H1 (cell line): ENCODE measurements at regions not wholly inside any gene's neighbourhood (a gene's known extent, or its start where the extent isn't known, plus 50 kb on each side); places are given as distances from the start of the nearest gene placed in this dataset.

ENCODE experiments used
- CTCF ChIA-PET: fragments of 300-600 bp; sonication (Branson Sonifier 250); formaldehyde crosslinking; loops from one replicate; lab custom pipeline; 2021; ENCODE audit not compliant: partially characterized antibody; lab: Charles Lee
- POLR2A ChIA-PET: fragments of 300-600 bp; sonication (Branson Sonifier 250); formaldehyde crosslinking; loops from one replicate; lab custom pipeline; 2021; ENCODE audit warnings: inconsistent platforms; ENCODE audit not compliant: partially characterized antibody; lab: Charles Lee
- DNase-seq, 2 experiments: peaks; one replicate each; pipeline versions ENCODE4 v3.0.0 to v3.0.0-alpha.2; 2010 to 2022; ENCODE audit warnings: low spot score in 2 of 2, low read depth in 1 of 2, mixed read lengths in 1 of 2
- FAIRE-seq: peaks from 2 replicates; lab custom pipeline; 2011; peaks lifted over from hg19 to GRCh38; lab: Jason Lieb, UNC
- H2AFZ ChIP-seq: 2 replicates; pipeline ENCODE4 v1.8.1; 2012; ENCODE audit warnings: low read length, inconsistent platforms
- H2AK5ac ChIP-seq: 2 replicates; pipeline ENCODE4 v1.6.1; 2013; ENCODE audit warnings: low read depth, low read length
- H2BK120ac ChIP-seq: replicated peaks from 2 replicates; pipeline ENCODE3; 2013; ENCODE audit warnings: low read depth, low read length, inconsistent platforms
- H2BK12ac ChIP-seq: 2 replicates; pipeline ENCODE4 v1.6.1; 2013; ENCODE audit warnings: low read depth, low read length
- H2BK15ac ChIP-seq: 2 replicates; pipeline ENCODE4 v1.6.1; 2013; ENCODE audit warnings: low read length
- H2BK20ac ChIP-seq: 2 replicates; pipeline ENCODE4 v1.6.1; 2013; ENCODE audit warnings: low read length
- H2BK5ac ChIP-seq: 2 replicates; pipeline ENCODE4 v1.6.1; 2013; ENCODE audit warnings: low read depth, low read length
- H3K14ac ChIP-seq: 2 replicates; pipeline ENCODE4 v1.6.1; 2013; ENCODE audit warnings: inconsistent platforms; ENCODE audit not compliant: insufficient read length
- H3K18ac ChIP-seq: 2 replicates; pipeline ENCODE4 v1.6.1; 2013; ENCODE audit warnings: low read length; ENCODE audit errors: extremely low read depth
- H3K23ac ChIP-seq: 2 replicates; pipeline ENCODE4 v1.6.1; 2013; ENCODE audit warnings: inconsistent platforms; ENCODE audit not compliant: insufficient read length
- H3K23me2 ChIP-seq: 2 replicates; pipeline ENCODE4 v1.6.1; 2013; ENCODE audit warnings: low read depth, low read length
- H3K27ac ChIP-seq: 2 replicates; pipeline ENCODE4 v1.6.1; 2011; ENCODE audit warnings: low read depth, low read length, inconsistent platforms
- H3K27me3 ChIP-seq, 4 experiments: replicated peaks in 1 of 4; 1 replicate in 1 of 4; 2 replicates in 3 of 4; pipeline versions ENCODE4 v1.6.1 to v1.8.1; 2011 to 2013; ENCODE audit warnings: low read length in 3 of 4, mild to moderate bottlenecking in 3 of 4, inconsistent platforms in 2 of 4, mixed read lengths in 2 of 4, moderate library complexity in 1 of 4; ENCODE audit not compliant: control insufficient read depth in 3 of 4, insufficient read depth in 3 of 4; ENCODE audit errors: extremely low read depth in 1 of 4
- H3K36me3 ChIP-seq, 4 experiments: 2 replicates each; pipeline versions ENCODE4 v1.6.1 to v1.8.1; 2011 to 2013; ENCODE audit warnings: mild to moderate bottlenecking in 4 of 4, low read length in 3 of 4, moderate library complexity in 2 of 4, control low read depth in 1 of 4, inconsistent platforms in 1 of 4; ENCODE audit not compliant: insufficient read depth in 4 of 4, control insufficient read depth in 2 of 4
- H3K4ac ChIP-seq: replicated peaks from 2 replicates; pipeline ENCODE3; 2013; ENCODE audit warnings: low read length, low read depth, mixed read lengths, inconsistent platforms; ENCODE audit not compliant: insufficient read length
- H3K4me1 ChIP-seq, 4 experiments: replicated peaks in 1 of 4; 1 replicate in 1 of 4; 2 replicates in 3 of 4; pipeline versions ENCODE4 v1.6.1 to v1.8.1; 2011 to 2013; ENCODE audit warnings: low read length in 3 of 4, inconsistent platforms in 2 of 4, mixed read lengths in 1 of 4; ENCODE audit not compliant: insufficient read depth in 4 of 4, control insufficient read depth in 3 of 4
- H3K4me2 ChIP-seq, 2 experiments: 2 replicates each; pipeline versions ENCODE4 v1.6.1 to v1.8.1; 2011 to 2013; ENCODE audit warnings: low read depth in 2 of 2, low read length in 2 of 2, control low read depth in 1 of 2, inconsistent platforms in 1 of 2, mild to moderate bottlenecking in 1 of 2; ENCODE audit not compliant: insufficient read depth in 1 of 2
- H3K4me3 ChIP-seq, 4 experiments: fragments of 200-600, 300-600 bp in 1 of 4; sonication (generic), shearing (Covaris generic), sonication (Bioruptor Twin) in 1 of 4; 2 replicates each; pipeline versions ENCODE4 v1.5.1 to v1.8.1; 2011 to 2016; ENCODE audit warnings: low read length in 4 of 4, low read depth in 3 of 4, control low read depth in 2 of 4, inconsistent platforms in 2 of 4, mild to moderate bottlenecking in 2 of 4, mixed read lengths in 1 of 4, moderate library complexity in 1 of 4; ENCODE audit not compliant: insufficient read depth in 2 of 4; ENCODE audit errors: extremely low read depth in 1 of 4
- H3K56ac ChIP-seq: replicated peaks from 2 replicates; pipeline ENCODE3; 2013; ENCODE audit warnings: low read depth, mild to moderate bottlenecking, mixed read lengths, low read length, inconsistent platforms; ENCODE audit not compliant: insufficient read length
- H3K79me1 ChIP-seq: 2 replicates; pipeline ENCODE4 v1.6.1; 2013; ENCODE audit warnings: low read depth, low read length, control low read depth
- H3K79me2 ChIP-seq, 2 experiments: 2 replicates each; pipeline versions ENCODE4 v1.6.1 to v1.8.1; 2012 to 2013; ENCODE audit warnings: low read length in 2 of 2, mild to moderate bottlenecking in 2 of 2, inconsistent platforms in 1 of 2; ENCODE audit not compliant: insufficient read depth in 2 of 2, control insufficient read depth in 1 of 2
- H3K9ac ChIP-seq, 4 experiments: replicated peaks in 1 of 4; 1 replicate in 1 of 4; 2 replicates in 3 of 4; pipeline versions ENCODE4 v1.6.1 to v1.8.1; 2011 to 2013; ENCODE audit warnings: low read depth in 3 of 4, low read length in 3 of 4, control low read depth in 2 of 4, mild to moderate bottlenecking in 2 of 4, moderate library complexity in 2 of 4, inconsistent platforms in 1 of 4; ENCODE audit errors: extremely low read depth in 1 of 4
- H3K9me3 ChIP-seq, 2 experiments: 2 replicates each; pipeline versions ENCODE4 v1.6.1 to v1.8.1; 2012 to 2013; ENCODE audit warnings: mild to moderate bottlenecking in 2 of 2, moderate library complexity in 2 of 2, control low read depth in 1 of 2, inconsistent platforms in 1 of 2, low read depth in 1 of 2, low read length in 1 of 2, mixed read lengths in 1 of 2; ENCODE audit not compliant: insufficient read depth in 2 of 2
- H4K20me1 ChIP-seq, 2 experiments: replicated peaks in 1 of 2; 2 replicates each; pipeline versions ENCODE3 to v1.8.1; 2011 to 2013; ENCODE audit warnings: inconsistent platforms in 2 of 2, low read length in 2 of 2, mild to moderate bottlenecking in 1 of 2; ENCODE audit not compliant: insufficient read depth in 2 of 2, control insufficient read depth in 1 of 2
- H4K5ac ChIP-seq: 2 replicates; pipeline ENCODE4 v1.6.1; 2013; ENCODE audit warnings: low read length, low read depth, mixed read lengths, inconsistent platforms; ENCODE audit not compliant: insufficient read length
- H4K8ac ChIP-seq: 2 replicates; pipeline ENCODE4 v1.8.0; 2013; ENCODE audit warnings: mild to moderate bottlenecking, moderate library complexity, low read length, inconsistent platforms; ENCODE audit not compliant: insufficient read depth; ENCODE audit errors: extremely low read depth
- H4K91ac ChIP-seq: replicated peaks from 2 replicates; pipeline ENCODE3; 2013; ENCODE audit warnings: low read length, mixed read lengths, inconsistent platforms; ENCODE audit not compliant: insufficient read length
- BCL11A ChIP-seq, 2 experiments: IDR thresholded peaks; one replicate each; pipeline ENCODE4 v1.6.1; 2011; ENCODE audit warnings: low read depth in 2 of 2, low read length in 2 of 2, mild to moderate bottlenecking in 2 of 2
- BRCA1 ChIP-seq: IDR thresholded peaks from 2 replicates; pipeline ENCODE4 v1.6.1; 2012; ENCODE audit warnings: low read depth, low read length, improper control_type of control experiment
- CTBP2 ChIP-seq: IDR thresholded peaks from 2 replicates; pipeline ENCODE4 v1.7.0; 2011; ENCODE audit warnings: borderline replicate concordance, mild to moderate bottlenecking, moderate library complexity, mixed read lengths, low read length; ENCODE audit not compliant: insufficient read depth, insufficient read length
- NRF1 ChIP-seq: IDR thresholded peaks from 2 replicates; pipeline ENCODE4 v1.6.1; 2011; ENCODE audit warnings: mild to moderate bottlenecking, low read depth, low read length, improper control_type of control experiment
- RBBP5 ChIP-seq: IDR thresholded peaks from 2 replicates; pipeline ENCODE4 v1.7.1; 2012; ENCODE audit warnings: low read depth, mild to moderate bottlenecking, inconsistent platforms, low read length, moderate library complexity, borderline replicate concordance
- SRF ChIP-seq: IDR thresholded peaks from 2 replicates; pipeline ENCODE4 v1.6.1; 2011; ENCODE audit warnings: mild to moderate bottlenecking, low read depth, low read length, moderate library complexity
- TAF1 ChIP-seq: IDR thresholded peaks from 2 replicates; pipeline ENCODE4 v1.6.1; 2011; ENCODE audit warnings: mild to moderate bottlenecking, low read depth, low read length
- TAF7 ChIP-seq: optimal IDR thresholded peaks from 2 replicates; pipeline ENCODE3; 2011; ENCODE audit warnings: low read depth, mild to moderate bottlenecking, inconsistent platforms, low read length, moderate library complexity, borderline replicate concordance
- WGBS, 2 experiments: shearing (Covaris generic) in 1 of 2; methylation state at CpG; one replicate each; pipeline versions ENCODE4 v1.1.6 to v1.1.7; 2013 to 2015; ENCODE audit warnings: low lambda C conversion rate in 2 of 2, mixed read lengths in 2 of 2, inconsistent platforms in 1 of 2, low coverage in 1 of 2, missing lambda C conversion rate in 1 of 2; ENCODE audit not compliant: insufficient replicate concordance in 2 of 2, insufficient coverage in 1 of 2, insufficient read length in 1 of 2; ENCODE audit errors: extremely low coverage in 1 of 2, missing lambda C conversion rate in 1 of 2; 5-methylcytosine and 5-hydroxymethylcytosine counted together

GRCh38 chr9:1129382-1129781 is 79.2 kb downstream of the DMRT2 start:
- no peak overlapping the region for H2BK120ac ChIP-seq
- POLR2A ChIA-PET, result no interaction called here
- no peak overlapping the region for H3K23ac ChIP-seq
- CTCF ChIA-PET, result no interaction called here
- no peak overlapping the region for H2AFZ ChIP-seq
- H3K4me1 ChIP-seq, result no peaks in the 10 kb centered on the region
- H3K23me2 ChIP-seq, result no peaks in the 10 kb centered on the region
- no peaks in the 10 kb centered on the region for H3K27me3 ChIP-seq
- H3K18ac ChIP-seq, result no peak overlapping the region
- no peaks in the 10 kb centered on the region for H4K20me1 ChIP-seq
- peak overlapping the region in 1 of 2 experiments; percentile 21; a peak in 1 of 4 replicates for H3K4me2 ChIP-seq
- no peak overlapping the region; a peak in 1 of 8 replicates for H3K4me3 ChIP-seq
- H3K79me2 ChIP-seq, result no peaks in the 10 kb centered on the region
- TF ChIP-seq NRF1, result no peak
- no peak for TF ChIP-seq BRCA1
- TF ChIP-seq RBBP5, result no peak
- TF ChIP-seq BCL11A (IDR thresholded peaks at IDR 0.05; ENCODE audit: low read depth in 2 of 2, low read length in 2 of 2), result no peak
- TF ChIP-seq TAF1, result no peak
- TF ChIP-seq CTBP2, result no peak
- no peak for TF ChIP-seq SRF
- TF ChIP-seq TAF7, result no peak
- H4K8ac ChIP-seq, result no peak overlapping the region
- H3K79me1 ChIP-seq, result no peaks in the 10 kb centered on the region
- H3K27ac ChIP-seq, result no peak overlapping the region
- H3K56ac ChIP-seq, result no peak overlapping the region
- H3K14ac ChIP-seq, result no peak overlapping the region
- H2BK5ac ChIP-seq, result no peak overlapping the region
- H3K4ac ChIP-seq, result no peak overlapping the region
- 49% methylated on average over 4 of the region's 4 CpGs; no CpG with 5 or more reads in 1 of the 2 experiments for WGBS, 2 experiments
- no peak overlapping the region for H2BK20ac ChIP-seq
- no peak overlapping the region for H2BK12ac ChIP-seq
- no peak overlapping the region for H4K5ac ChIP-seq
- no peaks in the 10 kb centered on the region for H3K36me3 ChIP-seq
- peaks cover 38 to 54% of the 10 kb centered on the region in 2 experiments for H3K9me3 ChIP-seq
- FAIRE-seq (no peak), DNase-seq (no peak)
- H3K9ac ChIP-seq, result no peak overlapping the region
- no peak overlapping the region for H2BK15ac ChIP-seq
- H4K91ac ChIP-seq, result no peak overlapping the region
- no peak overlapping the region for H2AK5ac ChIP-seq
